Calu3 (cell line): ENCODE measurements at regions not wholly inside any gene's neighbourhood (a gene's known extent, or its start where the extent isn't known, plus 50 kb on each side); places are given as distances from the start of the nearest gene placed in this dataset.
"Not testable (repeated sequence)": the region's sequence is repeated elsewhere in the genome, so short reads cannot be mapped to it uniquely, and the experiment has no call there.

Experiments used
- BruUV-seq: library from RNA; stranded (reverse); fragments of 400-500 nt; replicated peaks from 2 replicates; lab custom pipeline; 2021; lab: Mats Ljungman, UMichigan
- CTCF ChIA-PET: fragments of 300-600 bp; sonication (Branson Sonifier 250); formaldehyde crosslinking; loops from one replicate; lab custom pipeline; 2022; ENCODE audit warnings: antibody characterized with exemption; lab: Charles Lee
- DNase-seq: peaks from one replicate; pipeline ENCODE4 v3.0.0; 2022
- H3K27ac Mint-ChIP-seq: one replicate; pipeline ENCODE4 v1.8.0; 2022; ENCODE audit warnings: mixed read lengths; ENCODE audit not compliant: unreplicated experiment
- H3K27me3 Mint-ChIP-seq: one replicate; pipeline ENCODE4 v1.8.0; 2022; ENCODE audit warnings: mixed read lengths; ENCODE audit not compliant: unreplicated experiment
- H3K36me3 Mint-ChIP-seq: one replicate; pipeline ENCODE4 v1.8.0; 2022; ENCODE audit warnings: mild to moderate bottlenecking, moderate library complexity, mixed read lengths; ENCODE audit not compliant: insufficient read depth, unreplicated experiment
- H3K4me1 Mint-ChIP-seq: one replicate; pipeline ENCODE4 v1.8.0; 2022; ENCODE audit warnings: mild to moderate bottlenecking, low read depth, mixed read lengths; ENCODE audit not compliant: unreplicated experiment
- H3K4me3 Mint-ChIP-seq: one replicate; pipeline ENCODE4 v1.8.0; 2022; ENCODE audit warnings: mild to moderate bottlenecking, low read depth, moderate library complexity, mixed read lengths; ENCODE audit not compliant: unreplicated experiment
- H3K9me3 Mint-ChIP-seq: one replicate; pipeline ENCODE4 v1.8.0; 2022; ENCODE audit warnings: low read depth, mixed read lengths; ENCODE audit not compliant: unreplicated experiment
- CTCF ChIP-seq: fragments of 200-600 bp; IDR thresholded peaks from one replicate; pipeline ENCODE4 v1.8.0; 2022; ENCODE audit warnings: antibody characterized with exemption; ENCODE audit not compliant: unreplicated experiment
- intact Hi-C: fragments of 100-400 bp; cut with micrococcal nuclease; formaldehyde crosslinking; loops from one replicate; pipeline ENCODE4 v1.10.0; 2022; ENCODE audit not compliant: unreplicated experiment

GRCh38 chr4:141860974-141861373 is 224.6 kb downstream of the IL15 start:
- intact Hi-C loops: loop anchor here (5.0 to 10.0 kb wide), 2 partner anchors 234 to 986 kb away; partner anchors contain the start of gene INPP4B
- peak; percentile 27 for DNase-seq
- Mint-ChIP-seq H3K27ac (no peak overlapping the region), H3K4me3 (no peak overlapping the region), H3K27me3 (no peaks in the 10 kb centered on the region), H3K9me3 (no peaks in the 10 kb centered on the region), H3K4me1 (peaks cover 34% of the 10 kb centered on the region), H3K36me3 (no peaks in the 10 kb centered on the region)
- no peak for TF ChIP-seq CTCF
- CTCF ChIA-PET: interaction anchor here (0.6 kb wide), 2 partner anchors 989 to 1332 kb away, joined by 3 read pairs; no protein-coding TSS in a partner anchor
- BruUV-seq: no TSS peak

DNA sequence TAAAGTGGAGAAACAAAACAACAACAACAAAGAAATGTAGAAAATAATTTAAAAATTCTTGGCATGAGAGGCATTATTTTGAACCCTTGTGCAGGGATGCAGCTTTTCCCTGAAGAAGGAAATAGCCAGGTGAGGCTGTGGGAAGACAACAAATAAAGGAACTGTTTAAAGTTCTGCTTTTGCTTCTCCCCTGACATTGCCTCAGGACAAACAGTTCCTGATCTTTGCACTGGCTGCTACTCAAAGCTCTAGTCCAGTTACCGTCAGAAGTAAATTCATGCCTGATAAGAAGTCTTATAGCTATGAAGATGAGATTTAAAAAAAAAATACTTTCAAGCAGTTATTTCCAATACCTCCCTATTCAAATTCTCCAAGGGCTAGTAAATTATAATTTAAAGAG is 233.8 kb downstream of the IL15 start:
- intact Hi-C loops: no loop called here
- no peak for DNase-seq
- BruUV-seq: no TSS peak
- CTCF ChIA-PET: no interaction called here
- Mint-ChIP-seq H3K27ac (no peak overlapping the region), H3K4me1 (no peaks in the 10 kb centered on the region), H3K4me3 (no peak overlapping the region), H3K36me3 (no peaks in the 10 kb centered on the region), H3K27me3 (no peaks in the 10 kb centered on the region), H3K9me3 (peaks cover 5% of the 10 kb centered on the region)
- TF ChIP-seq CTCF: no peak

DNA sequence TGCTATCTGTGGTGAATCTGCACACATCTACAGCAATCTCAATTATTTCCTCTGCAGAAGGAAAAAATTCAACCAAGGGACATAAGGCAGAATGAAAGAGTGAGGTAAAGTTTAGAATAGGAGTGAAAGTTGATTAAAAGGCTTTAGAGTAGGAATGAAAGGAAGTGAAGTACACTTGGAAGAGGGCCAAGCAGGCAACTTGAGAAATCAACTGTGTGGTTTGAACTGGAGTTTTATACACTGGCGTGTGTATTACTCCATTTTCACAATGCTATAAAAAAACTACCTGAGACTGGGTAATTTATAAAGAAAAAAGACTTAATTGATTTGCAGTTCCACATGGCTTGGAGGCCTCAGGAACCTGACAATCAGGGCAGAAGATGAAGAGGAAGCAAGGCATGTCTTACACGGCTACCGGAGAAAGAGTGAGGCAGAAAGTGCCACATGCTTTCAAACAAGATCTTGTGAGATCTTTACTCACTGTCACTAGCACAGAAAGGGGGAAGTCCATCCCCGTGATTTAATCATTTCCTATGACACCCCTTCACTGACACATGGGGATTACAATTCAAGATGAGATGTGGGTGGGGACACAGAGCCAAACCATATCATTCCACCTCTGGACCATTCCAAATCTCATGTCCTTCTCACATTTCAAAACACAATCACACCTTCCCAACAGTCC is 234.8 kb downstream of the IL15 start:
- TF ChIP-seq CTCF: no peak
- Mint-ChIP-seq H3K27me3 (no peaks in the 10 kb centered on the region), H3K36me3 (no peaks in the 10 kb centered on the region), H3K9me3 (peaks cover 5% of the 10 kb centered on the region), H3K4me3 (no peak overlapping the region), H3K27ac (no peak overlapping the region), H3K4me1 (no peaks in the 10 kb centered on the region)
- CTCF ChIA-PET: no interaction called here
- no TSS peak for BruUV-seq
- intact Hi-C loops: no loop called here
- no peak for DNase-seq

DNA sequence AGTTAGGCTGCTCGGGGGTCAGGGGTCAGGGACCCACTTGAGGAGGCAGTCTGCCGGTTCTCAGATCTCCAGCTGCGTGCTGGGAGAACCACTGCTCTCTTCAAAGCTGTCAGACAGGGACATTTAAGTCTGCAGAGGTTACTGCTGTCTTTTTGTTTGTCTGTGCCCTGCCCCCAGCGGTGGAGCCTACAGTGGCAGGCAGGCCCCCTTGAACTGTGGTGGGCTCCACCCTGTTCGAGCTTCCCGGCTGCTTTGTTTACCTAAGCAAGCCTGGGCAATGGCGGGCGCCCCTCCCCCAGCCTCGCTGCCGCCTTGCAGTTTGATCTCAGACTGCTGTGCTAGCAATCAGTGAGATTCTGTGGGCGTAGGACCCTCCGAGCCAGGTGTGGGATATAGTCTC is 246.3 kb downstream of the IL15 start:
- DNase-seq, H3K27ac Mint-ChIP-seq, intact Hi-C loops, H3K4me3 Mint-ChIP-seq, H3K4me1 Mint-ChIP-seq, H3K9me3 Mint-ChIP-seq, H3K27me3 Mint-ChIP-seq, BruUV-seq, H3K36me3 Mint-ChIP-seq, CTCF ChIA-PET: not testable (repeated sequence)

GRCh38 chr4:141884070-141884469 is 247.7 kb downstream of the IL15 start:
- H3K4me1 Mint-ChIP-seq: no peaks in the 10 kb centered on the region
- TF ChIP-seq CTCF: no peak
- BruUV-seq: no TSS peak
- CTCF ChIA-PET: no interaction called here
- no peak for DNase-seq
- no peak overlapping the region for H3K27ac Mint-ChIP-seq
- H3K9me3 Mint-ChIP-seq: no peaks in the 10 kb centered on the region
- H3K36me3 Mint-ChIP-seq: no peaks in the 10 kb centered on the region
- H3K27me3 Mint-ChIP-seq: no peaks in the 10 kb centered on the region
- no peak overlapping the region for H3K4me3 Mint-ChIP-seq
- intact Hi-C loops: no loop called here
